MV-4-11 (cell line): ENCODE measurements at regions not wholly inside any gene's neighbourhood (a gene's known extent, or its start where the extent isn't known, plus 50 kb on each side); places are given as distances from the start of the nearest gene placed in this dataset.

Source experiments
- DNase-seq: peaks from one replicate; lab custom pipeline; 2025; lab: John Stamatoyannopoulos, UW

- no peak for DNase-seq
These were observed 385.8 kb downstream of the KLF12 start for GRCh38 chr13:73748404-73748803.

- DNase-seq: no peak
These were observed 389.0 kb downstream of the KLF12 start for GRCh38 chr13:73745190-73745589.

GRCh38 chr13:73742982-73743381, 391.2 kb downstream of the KLF12 start:
- DNase-seq: no peak

- no peak for DNase-seq
These were observed 392.5 kb downstream of the KLF12 start for GRCh38 chr13:73741742-73742141.

- DNase-seq: no peak
These were observed 393.1 kb downstream of the KLF12 start for GRCh38 chr13:73741111-73741510.

- no peak for DNase-seq
These were observed 393.5 kb downstream of the KLF12 start for GRCh38 chr13:73740666-73741065.

- DNase-seq: no peak
These were observed 394.8 kb downstream of the KLF12 start for GRCh38 chr13:73739394-73739793.

- no peak for DNase-seq
These were observed 395.6 kb downstream of the KLF12 start for GRCh38 chr13:73738626-73739025.

- DNase-seq: no peak
These were observed 397.0 kb downstream of the KLF12 start for GRCh38 chr13:73737214-73737613.

- no peak for DNase-seq
These were observed 400.5 kb downstream of the KLF12 start for GRCh38 chr13:73733706-73734105.

- no peak for DNase-seq
These were observed 401.9 kb downstream of the KLF12 start for GRCh38 chr13:73732350-73732749.

- no peak for DNase-seq
These were observed 402.6 kb downstream of the KLF12 start for GRCh38 chr13:73731564-73731963.

- no peak for DNase-seq
These were observed 404.2 kb downstream of the KLF12 start for GRCh38 chr13:73730014-73730413.

- no peak for DNase-seq
These were observed 405.2 kb downstream of the KLF12 start for GRCh38 chr13:73729046-73729445.

- DNase-seq: no peak
These were observed 412.1 kb downstream of the KLF12 start for GRCh38 chr13:73722120-73722519.

GRCh38 chr13:73721571-73721970, 412.6 kb downstream of the KLF12 start:
- no peak for DNase-seq

GRCh38 chr13:73720216-73720840, 413.9 kb downstream of the KLF12 start:
- DNase-seq: no peak

- no peak for DNase-seq
These were observed 416.0 kb downstream of the KLF12 start for GRCh38 chr13:73718246-73718645.

- DNase-seq: no peak
These were observed 416.6 kb downstream of the KLF12 start for GRCh38 chr13:73717632-73718031.

GRCh38 chr13:73715911-73716510, 418.2 kb downstream of the KLF12 start:
- no peak for DNase-seq

GRCh38 chr13:73715114-73715910, 418.9 kb downstream of the KLF12 start:
- DNase-seq: no peak

GRCh38 chr13:73714522-73714921, 419.7 kb downstream of the KLF12 start:
- DNase-seq: no peak

- DNase-seq: peak; percentile 41
These were observed 425.7 kb downstream of the KLF12 start for GRCh38 chr13:73708393-73708985.
